HG02840 (cell line): ENCODE measurements at regions not wholly inside any gene's neighbourhood (a gene's known extent, or its start where the extent isn't known, plus 50 kb on each side); places are given as distances from the start of the nearest gene placed in this dataset.

Source experiments
- ATAC-seq: cut with Tn5 transposase; IDR thresholded peaks from one replicate; pipeline ENCODE4 v1.9.1; 2021; ENCODE audit warnings: mild to moderate bottlenecking, moderate library complexity, moderate number of reproducible peaks; ENCODE audit not compliant: unreplicated experiment, low FRiP score

DNA sequence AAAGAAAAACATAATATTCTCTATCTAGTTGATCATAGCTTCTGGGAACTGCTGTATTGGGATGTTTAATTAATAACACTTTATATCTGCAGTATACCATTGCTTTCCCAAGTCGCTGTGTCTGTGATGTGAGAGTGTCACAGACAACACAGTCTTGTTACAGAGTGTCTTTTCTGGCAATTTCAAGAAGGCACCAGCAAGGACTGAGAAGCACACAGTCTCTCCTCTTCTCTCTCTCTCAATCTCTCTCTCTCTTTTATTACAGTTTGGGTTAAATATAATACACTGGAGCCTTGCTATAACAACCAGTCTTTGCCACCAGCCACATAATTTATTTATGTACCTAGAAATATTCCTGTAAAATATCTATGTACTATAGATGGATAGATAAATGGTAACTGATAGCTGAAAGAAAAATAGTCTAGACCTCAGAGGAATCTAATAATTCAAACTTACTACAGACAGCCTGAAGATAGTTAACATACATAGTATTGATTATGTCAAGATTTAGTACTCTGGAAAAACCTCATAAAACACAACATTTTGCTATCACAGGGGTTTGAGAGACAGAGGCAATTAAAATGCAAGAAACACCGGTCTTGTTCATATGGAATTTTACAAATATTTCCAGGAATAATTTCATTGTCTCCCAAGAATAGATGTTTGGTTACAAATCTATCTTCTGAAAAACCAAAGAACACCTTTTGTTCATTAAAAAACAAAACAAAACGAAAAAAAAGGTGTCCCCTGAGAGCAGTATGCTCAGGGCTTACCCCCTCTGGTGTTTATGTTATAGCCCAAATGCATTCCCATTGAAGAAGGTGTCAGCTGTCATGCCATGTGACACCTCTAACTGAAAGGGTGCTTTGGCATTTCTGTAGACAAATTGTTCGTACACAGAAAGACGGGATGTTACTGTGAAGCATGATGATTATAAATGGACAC lies 507.8 kb downstream of the TBC1D4 start:
- ATAC-seq, result no peak

DNA sequence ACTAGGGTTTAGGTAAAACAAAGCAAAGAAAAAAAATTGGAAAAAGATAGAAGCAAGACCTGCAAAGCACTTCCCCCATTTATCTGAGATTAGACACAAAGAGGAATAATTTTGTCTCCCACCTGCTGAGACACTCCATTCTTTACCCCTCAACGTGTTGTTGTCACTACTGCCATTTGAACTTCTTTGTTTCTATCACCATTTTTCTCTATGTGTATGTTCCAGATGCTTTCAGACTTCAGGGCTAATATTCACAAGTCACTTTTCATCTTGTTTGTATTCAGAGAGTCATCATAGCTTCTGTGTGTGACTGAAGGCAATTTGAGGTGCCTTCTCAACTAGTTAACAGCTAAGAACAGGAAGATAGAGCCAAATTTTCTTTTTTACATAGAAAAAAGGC lies 512.5 kb downstream of the TBC1D4 start:
- ATAC-seq, result no peak

DNA sequence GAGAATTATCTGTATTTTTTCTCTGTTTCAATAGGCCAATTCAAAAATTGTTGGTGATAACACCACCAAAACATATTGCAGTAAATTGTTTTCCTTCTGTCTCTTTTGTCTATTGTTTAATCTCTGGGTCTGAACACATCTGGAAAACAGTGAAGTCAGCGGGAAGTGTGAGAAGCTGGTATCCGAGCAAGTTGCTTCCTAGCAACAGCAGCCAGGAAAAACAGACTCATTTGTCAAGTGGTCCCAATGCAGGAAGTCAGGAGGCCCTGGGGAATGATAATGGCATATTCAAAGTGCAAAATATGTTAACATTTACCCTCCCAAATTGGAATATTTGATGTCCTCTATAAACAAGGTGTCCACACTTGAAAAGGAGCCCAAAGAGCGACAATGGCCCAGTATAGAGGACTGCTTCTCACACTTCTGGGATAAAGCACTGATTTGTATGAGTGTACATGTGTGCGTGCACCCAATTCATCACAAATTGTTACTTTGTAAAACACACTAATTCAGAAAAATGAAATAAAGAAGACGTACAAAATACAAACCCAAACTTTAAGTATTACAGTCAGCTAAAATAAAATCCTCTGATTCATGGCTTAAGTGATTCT lies 515.0 kb downstream of the TBC1D4 start:
- no peak for ATAC-seq

DNA sequence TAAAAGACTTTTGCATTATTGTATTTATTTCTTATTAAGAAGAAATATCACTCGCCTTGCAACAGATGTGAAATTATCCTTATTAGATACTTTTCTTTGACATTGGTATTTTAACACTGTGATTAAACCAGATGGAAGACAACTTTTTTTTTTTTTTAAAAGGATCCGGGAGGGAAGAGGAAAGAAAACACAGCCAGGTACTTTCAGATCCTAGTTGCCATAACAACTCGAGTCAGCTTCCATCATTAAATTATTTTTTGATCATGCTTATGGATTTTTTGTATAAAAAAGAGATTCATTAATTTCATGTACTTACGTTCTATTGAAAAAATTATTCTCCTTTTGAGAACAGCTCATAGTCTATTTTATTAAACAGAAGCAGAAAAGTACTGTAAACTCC lies 515.7 kb downstream of the TBC1D4 start:
- ATAC-seq, result no peak

DNA sequence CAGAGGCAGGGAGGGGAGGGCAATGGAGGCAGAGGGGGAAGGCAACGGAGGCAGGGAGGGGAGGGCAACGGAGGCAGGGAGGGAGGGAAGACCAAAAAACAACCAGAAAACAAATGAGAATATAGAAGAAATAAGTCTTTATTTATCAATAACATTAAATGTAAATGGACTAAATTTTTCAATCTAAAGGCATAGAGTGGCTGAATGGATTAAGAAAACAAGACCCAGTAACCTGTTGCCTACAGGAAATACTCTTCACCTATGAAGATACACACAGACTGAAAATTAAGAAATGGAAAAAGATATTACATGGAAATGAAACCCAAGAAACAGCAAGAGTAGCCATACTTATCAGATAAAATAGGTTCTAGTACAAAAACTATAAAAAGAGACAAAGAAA lies 536.3 kb downstream of the TBC1D4 start:
- ATAC-seq, result no peak

DNA sequence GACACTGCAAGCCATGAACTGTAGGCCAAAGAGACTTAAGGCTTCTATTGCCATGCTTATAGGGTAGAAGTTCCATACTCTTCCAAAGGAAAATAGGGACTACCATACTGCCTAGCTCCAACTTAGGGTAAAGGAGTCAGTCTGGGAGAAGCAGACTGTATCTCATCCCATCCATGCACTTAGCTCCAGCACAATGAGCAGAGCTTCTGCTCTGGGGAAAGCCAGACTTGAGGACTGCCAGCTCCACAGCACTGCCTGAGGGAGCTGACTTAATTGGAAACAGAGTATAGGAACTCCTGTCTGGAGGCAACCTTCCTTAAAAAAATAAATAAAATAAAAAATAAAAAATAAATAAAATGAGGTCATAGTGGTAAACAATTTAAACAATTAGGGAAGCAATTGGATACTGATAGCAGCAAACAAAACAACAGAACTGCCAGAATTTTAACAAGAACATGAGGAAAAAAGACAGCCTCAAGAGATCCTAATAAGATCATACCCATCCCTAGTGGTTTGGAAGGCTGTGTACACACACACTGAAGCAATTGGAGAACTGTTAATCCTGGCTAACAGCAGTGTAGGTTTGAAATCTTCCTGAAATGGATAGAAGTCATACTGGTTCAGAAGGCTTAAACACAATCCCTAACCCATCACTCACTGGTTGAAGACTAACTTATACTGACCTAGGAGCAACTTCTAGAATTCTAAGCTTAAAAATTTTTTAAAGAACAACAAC lies 550.1 kb downstream of the TBC1D4 start:
- ATAC-seq, result no peak

DNA sequence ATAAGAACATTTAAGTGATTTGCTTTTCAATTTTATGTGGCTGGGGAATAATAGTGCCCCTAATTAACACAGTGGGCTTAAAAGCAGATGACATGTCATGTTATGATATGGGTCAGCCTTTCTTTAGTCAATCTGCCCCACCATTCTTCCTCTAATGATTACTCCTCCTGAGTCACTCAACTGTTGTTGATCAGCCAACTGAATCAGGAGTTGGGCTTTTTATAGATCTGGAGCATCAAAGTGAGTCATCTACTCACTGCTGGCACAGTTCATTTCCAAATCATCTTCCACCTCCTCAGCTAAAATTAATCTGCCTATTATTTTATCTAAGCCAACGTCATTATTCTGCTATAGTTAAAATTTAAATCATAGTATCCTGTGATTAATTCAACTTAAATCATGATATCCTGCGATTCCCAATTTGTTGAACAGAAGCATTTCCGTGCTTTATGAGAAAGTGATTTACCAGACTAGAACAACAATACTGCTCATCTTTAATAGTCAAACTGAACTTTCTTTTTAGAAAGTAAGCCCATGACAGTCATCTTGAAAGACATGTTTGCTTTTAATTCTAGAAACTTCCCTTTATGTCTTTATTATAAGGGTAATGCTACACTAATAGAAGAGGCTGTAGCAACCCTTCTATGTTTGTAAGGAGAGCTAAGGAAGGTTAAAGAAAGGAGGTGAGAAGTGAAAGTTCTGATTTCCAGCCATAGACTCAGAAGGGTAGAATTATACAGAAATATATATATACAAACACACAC lies 551.4 kb downstream of the TBC1D4 start:
- ATAC-seq, result no peak

DNA sequence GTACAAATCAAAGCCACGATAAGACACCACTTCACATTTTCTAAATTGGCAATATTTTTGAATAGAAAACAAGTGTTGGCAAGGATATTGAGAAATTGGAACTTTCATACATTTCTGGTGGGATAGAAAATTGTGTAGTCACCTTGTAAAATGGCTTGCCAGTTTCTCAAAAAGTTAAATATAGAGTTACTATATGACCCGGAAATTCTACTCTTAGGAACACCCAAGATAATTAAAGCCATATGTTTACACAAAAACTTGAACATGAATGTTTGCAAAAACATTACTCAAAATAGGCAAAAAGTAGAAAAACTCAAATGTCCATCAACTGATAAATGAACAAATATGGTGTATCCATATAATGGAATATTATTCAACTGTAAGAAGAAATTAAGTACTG lies 552.5 kb downstream of the TBC1D4 start:
- ATAC-seq, result no peak

DNA sequence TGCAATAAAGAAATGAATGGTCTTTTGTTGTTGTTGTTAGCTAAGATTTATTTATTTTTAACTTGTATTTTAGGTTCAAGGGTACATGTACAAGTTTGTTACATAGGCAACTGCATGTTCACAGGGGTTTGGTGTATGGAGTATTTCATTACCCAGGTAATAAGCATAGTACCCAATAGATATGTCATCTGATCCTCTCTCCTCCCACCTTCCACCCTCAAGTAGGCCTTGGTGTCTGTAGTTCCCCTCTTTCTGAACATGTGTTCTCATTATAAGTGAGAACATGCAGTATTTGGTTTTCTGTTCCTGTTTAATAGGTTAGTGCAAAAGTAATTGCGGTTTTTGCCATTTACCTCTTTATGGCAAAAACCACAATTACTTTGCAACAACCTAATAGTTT lies 554.1 kb downstream of the TBC1D4 start:
- no peak for ATAC-seq

DNA sequence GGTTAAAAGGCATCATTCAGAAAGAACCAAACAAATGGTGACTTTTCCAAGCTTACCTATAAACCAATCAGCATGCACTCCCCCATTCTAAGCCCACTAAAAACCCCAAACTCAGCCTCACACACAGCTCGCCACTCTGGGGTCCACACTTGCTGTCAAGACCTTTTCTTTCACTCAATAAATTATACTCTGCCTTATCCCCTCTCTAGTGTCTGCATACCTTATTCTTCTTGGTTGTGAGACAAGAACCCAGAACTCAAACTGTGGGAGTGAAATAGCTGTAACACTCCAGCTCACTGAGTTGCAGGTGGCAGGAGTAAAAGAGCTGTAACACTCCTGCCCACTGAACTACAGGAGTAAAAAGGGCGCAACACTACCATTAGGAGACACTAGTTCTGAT lies 559.0 kb downstream of the TBC1D4 start:
- no peak for ATAC-seq

DNA sequence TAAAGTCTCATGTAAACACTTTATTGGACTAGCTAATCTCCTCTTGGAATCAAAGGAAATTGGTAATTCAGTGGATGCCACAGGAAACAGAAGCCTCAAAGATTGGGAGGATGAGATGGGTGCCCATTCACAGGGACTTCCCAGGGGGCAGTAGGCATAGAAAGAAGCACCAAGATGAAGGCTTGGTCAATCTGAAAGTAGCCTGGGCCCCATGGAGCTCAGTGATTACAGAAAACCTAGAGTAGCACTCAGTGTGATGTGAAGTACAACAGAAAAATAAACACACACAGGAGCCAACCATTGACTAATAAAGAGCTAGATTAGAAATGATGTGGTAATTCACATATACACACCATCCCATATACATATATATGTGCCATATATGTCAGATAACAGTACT lies 560.6 kb downstream of the TBC1D4 start:
- no peak for ATAC-seq

DNA sequence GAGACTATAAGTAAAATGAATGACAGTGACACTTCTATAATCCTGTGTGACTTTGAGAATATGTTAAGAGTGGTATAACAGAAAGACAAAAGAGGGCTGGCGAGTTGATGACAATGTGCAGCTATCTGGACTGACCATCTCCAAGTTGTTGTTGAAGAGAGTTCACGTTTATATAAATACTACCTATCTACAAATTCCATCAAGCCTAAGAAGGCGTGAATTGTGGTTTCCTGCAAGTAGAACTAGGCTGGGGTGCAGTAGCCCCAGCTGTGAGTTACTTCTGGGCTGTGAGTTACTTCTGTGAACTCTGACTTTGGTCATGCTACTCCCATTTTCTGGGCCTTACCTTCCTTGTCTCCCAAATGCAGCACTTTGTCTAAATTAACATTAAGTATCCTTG lies 561.0 kb downstream of the TBC1D4 start:
- ATAC-seq, result no peak

DNA sequence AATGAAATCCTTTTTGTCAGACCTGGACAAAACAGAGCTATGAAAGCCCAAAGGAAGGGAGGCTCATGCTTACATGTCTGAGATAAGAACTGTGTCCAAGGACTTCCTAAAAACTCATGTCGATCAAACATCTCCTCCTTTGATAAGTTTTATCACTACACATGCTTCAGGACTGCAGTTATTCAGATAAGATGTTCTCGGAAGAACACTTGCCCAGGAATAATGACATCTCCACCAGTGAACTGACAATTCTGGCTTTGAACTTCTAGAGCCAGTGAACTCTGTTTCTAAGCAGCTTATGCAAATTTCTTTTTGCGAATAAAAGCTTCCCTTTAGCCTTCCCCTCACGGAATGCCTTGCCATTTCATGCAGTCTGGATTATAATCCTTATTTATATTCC lies 561.6 kb downstream of the TBC1D4 start:
- no peak for ATAC-seq

DNA sequence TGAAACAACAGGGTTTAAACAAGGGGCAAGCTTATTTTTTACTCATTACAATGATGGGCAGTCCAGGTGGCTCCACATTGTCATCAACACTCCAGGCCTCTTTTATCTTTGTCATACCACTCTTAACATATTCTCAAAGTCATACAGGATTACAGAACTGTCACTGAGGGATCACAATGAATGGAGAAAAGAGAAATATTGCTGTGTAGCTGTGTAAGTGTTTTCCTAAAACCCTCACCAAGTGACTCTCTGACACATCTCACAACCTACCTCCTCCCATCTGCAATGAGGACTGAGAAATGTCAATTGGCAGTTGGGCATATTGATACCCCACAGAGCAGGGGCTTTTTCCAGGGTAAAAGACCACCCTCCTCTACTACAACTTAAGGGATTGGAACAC lies 562.1 kb downstream of the TBC1D4 start:
- no peak for ATAC-seq

DNA sequence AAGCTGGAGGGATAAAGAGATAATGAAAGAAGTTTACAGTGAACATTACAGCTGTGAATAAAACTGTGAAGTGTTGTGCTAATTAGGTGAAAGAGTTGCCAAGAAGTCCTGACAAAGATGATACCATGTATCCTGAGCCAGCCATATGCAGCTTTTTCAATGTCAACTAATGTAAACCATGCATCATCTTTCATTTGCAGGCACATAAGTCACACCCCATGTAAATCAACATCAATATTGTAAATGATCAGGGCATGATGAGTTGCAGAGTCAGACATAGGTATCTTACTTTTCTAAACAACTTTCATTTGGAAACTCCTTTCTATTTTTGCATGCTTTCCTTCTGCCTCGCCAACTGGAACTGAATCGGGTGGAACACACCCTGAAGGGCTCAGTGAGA lies 569.1 kb downstream of the TBC1D4 start:
- no peak for ATAC-seq

DNA sequence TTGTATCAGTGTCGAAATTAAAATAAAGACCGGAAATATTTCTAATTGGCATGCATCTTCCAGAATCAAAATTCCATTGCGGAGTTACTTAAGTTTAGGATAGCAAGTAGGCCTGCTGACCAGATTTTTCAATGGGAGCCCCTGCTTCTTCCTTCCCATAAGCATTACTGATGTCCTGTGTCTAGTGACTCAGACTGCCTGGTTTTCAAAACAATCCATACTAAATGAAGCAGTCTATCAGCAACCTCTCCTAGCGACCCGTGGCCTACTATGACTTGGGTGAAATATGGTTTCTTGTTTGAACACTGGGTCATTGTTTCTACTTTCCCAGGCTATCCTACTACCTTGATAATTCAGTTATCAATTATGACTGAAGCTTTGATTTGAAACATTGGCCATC lies 571.6 kb downstream of the TBC1D4 start:
- ATAC-seq, result no peak

DNA sequence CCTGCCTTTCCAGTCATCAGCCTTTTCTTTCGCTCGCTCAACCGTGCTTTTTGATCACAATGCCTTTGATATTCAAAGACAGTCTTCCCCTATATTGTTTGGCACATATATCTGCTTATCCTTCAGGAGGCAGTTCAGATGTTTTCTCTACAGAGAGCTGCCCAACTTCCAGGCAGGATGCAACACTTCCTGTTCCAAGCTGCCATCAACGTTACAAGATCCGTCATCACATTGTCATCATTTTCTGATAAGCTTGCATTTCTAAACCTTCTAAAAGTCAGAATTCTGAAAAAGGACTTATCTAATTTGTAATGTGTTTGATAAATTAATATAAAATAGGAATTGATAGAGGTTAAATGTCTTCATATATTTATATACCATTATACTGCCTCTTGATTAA lies 574.2 kb downstream of the TBC1D4 start:
- ATAC-seq, result no peak

DNA sequence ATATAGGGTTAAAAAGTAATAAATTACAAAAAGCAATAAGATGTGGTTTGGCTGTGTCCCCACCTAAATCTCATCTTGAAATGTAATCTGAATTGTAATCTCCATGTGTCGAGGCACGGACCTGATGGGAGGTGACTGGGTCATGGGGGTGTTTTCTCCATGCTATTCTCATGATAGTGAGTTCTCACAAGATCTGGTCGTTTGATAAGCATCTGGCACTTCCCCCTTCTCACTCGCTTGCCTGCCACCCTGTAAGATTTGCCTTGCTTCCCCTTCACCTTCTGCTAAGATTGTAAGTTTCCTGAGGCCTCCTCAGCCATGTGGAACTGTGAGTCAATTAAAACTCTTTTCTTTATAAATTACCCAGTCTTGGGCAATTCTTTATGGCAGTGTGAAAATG lies 577.4 kb downstream of the TBC1D4 start:
- no peak for ATAC-seq

DNA sequence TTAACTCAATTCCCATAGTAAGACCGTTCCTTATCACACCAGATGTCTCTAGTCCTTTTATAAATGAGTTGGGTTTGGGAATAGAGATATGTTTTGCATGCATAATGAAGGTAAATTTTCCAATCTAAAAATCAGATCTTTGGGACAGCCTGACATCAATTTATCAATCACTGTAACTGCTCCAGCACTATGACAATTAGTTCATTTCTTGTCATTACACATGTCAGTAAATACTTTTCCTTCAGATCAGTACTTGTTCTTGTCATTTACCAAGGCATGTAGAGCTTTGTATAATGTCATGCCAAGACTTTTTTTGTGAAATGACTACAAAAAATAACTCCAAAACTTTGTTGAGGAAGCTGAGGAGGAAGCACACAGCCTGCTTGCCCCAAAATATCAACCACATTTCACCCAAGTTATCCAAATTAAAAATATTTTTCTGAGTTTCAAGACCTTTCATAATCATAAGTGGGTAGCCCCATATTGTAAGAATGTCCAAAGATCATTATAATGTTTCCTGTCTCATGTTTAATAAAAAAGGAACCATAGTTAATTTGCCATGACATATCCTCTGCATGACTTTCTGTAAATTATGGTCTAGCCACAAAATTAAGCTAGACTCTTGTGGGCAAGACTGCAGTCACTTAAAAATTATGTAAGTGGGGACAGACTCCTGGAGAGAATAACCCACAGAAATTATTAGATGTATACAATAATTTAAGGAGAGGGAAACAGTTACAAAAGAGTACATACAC lies 586.8 kb downstream of the TBC1D4 start:
- ATAC-seq, result no peak

DNA sequence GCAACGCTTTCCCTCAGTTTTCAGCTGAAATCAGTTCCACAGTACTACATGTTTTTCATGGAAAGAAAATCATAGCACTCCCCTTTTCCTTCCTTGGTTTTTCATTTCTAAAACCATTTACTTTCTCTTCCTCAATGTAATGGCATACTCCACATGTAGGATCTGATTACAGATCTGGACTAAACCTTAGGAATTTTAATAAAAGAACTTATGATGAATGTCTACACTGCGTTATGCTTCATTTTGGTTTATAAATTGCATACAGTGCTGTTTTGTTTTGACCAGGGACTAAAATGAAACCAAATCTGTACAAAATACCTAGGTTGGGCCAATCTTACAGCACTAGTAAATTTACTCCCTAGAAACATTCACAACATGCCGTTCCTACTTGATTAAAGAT lies 589.9 kb downstream of the TBC1D4 start:
- ATAC-seq, result no peak
